ENCODE measurements at regions not wholly inside any gene's neighbourhood (a gene's known extent, or its start where the extent isn't known, plus 50 kb on each side); places are given as distances from the start of the nearest gene placed in this dataset.

DNA sequence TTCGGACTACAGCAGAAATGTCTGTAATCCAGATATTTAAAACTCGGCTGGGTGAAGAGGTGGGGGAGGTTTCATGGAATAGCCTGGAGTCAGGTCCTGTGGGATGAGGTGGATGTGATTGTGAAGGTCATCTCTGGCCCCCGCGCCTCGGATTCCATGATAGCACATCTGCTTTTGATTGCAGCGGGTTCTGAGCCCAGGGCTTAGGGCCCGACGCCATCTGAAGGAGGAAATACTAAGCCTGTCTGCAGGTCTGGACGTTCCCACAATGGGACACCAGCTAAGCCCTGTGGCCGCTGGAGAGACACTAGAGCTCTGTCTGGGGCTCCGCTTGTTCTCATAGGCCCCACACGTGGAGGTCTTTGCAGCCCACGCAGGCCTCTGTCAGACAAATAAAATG lies 328.7 kb downstream of the CXCL12 start:
- peak in 7 of 8 donors; percentile 20 to 82 (median 60) for ATAC-seq
- Histone ChIP-seq H3K27me3 (no peaks in the 10 kb centered on the region), H3K4me1 (peaks cover 0 to 13% (median 0%) of the 10 kb centered on the region in 9 donors), H3K27ac (peak overlapping the region in 1 of 10 donors; percentile 9), H3K4me3 (no peak overlapping the region), H3K9me3 (no peaks in the 10 kb centered on the region), H3K36me3 (no peaks in the 10 kb centered on the region)
- TF ChIP-seq, protein P1, sequence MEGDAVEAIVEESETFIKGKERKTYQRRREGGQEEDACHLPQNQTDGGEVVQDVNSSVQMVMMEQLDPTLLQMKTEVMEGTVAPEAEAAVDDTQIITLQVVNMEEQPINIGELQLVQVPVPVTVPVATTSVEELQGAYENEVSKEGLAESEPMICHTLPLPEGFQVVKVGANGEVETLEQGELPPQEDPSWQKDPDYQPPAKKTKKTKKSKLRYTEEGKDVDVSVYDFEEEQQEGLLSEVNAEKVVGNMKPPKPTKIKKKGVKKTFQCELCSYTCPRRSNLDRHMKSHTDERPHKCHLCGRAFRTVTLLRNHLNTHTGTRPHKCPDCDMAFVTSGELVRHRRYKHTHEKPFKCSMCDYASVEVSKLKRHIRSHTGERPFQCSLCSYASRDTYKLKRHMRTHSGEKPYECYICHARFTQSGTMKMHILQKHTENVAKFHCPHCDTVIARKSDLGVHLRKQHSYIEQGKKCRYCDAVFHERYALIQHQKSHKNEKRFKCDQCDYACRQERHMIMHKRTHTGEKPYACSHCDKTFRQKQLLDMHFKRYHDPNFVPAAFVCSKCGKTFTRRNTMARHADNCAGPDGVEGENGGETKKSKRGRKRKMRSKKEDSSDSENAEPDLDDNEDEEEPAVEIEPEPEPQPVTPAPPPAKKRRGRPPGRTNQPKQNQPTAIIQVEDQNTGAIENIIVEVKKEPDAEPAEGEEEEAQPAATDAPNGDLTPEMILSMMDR (IDR thresholded peaks at IDR 0.05) = no peak
- intact Hi-C loops (cut with DNase I) = no loop called here
- DNase-seq = peak; percentile 34 to 36
- WGBS, 2 donors = 60 to 66% methylated on average over 13 of the region's 13 CpGs

DNA sequence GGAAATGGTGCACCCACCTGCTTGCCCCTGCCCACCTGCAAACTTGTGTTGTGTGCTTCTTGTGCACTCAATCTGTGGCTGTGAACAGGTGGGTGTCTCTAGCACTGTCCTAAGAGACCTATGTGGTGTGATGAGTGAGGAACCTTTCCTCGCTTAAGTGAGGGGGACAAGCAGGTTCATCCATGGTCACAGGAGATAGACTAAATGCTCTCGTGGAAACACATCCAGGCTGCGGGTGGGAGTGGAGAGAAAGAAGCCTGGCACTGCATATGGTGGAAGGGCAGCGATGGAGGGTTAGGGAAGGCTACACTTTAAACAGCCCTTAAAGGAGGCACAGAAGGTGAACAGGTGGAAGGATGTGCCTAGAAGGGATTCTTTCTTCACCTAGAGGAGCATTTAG lies 330.9 kb downstream of the CXCL12 start:
- H3K4me1 ChIP-seq = peaks cover 0 to 23% (median 0%) of the 10 kb centered on the region in 9 donors
- no peak for ATAC-seq

GRCh38 chr10:44053391-44053790 lies 331.5 kb downstream of the CXCL12 start:
- intact Hi-C loops (cut with DNase I) = no loop called here
- TF ChIP-seq, protein P1 (IDR thresholded peaks at IDR 0.05) = no peak
- Histone ChIP-seq H3K36me3 (no peaks in the 10 kb centered on the region), H3K4me3 (no peak overlapping the region), H3K27ac (no peak overlapping the region), H3K9me3 (no peaks in the 10 kb centered on the region), H3K4me1 (peaks cover 0 to 23% (median 0%) of the 10 kb centered on the region in 9 donors), H3K27me3 (no peaks in the 10 kb centered on the region)
- ATAC-seq (no peak), DNase-seq (no peak)

More for the DNA sequence above, 330.9 kb downstream of the CXCL12 start:
- 98 to 99% methylated on average over 4 of the region's 4 CpGs for whole genome bisulfite sequencing, 2 donors
- intact Hi-C loops (cut with DNase I) = no loop called here
- Histone ChIP-seq H3K27ac (no peak overlapping the region), H3K9me3 (no peaks in the 10 kb centered on the region), H3K4me3 (no peak overlapping the region), H3K27me3 (no peaks in the 10 kb centered on the region), H3K36me3 (no peaks in the 10 kb centered on the region)
- TF ChIP-seq, protein P1 (IDR thresholded peaks at IDR 0.05) = no peak
- no peak for DNase-seq

DNA sequence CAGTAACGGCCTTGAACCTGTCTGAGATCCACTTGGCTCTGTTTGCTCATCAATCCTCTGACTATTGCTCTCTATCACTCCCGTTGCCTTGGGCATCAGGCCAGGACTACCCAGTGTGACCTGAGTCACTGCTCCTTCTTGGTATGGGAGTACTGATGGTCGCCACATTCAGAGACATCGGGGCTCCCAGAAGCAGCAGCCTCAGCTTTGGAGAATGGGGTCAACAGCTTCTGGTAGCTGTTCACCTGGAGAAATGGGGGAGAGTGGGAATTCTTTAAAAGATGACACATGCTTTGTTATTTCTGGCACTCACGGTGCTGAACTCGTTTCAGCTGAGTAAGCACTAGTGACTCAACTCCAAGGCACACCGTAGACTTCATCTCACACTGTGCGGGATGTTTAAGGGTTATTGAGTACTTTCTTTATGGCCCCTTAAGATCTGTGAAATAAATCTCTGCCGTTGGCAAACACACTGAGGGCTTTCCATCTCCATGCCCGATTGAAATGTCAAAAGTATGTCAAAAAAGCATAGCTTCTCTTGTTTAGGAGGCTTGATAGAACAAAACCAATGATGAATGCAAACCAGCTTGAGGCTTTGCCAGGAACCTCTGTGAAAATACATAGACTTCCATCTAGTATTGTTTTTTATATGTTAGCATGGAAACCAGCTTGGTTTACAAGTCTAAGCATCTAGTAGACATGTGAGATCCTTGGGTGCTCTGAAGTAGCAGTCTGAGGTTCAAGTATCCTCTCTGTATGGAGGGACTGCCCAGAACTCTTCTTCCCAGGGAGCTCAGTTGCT lies 333.1 kb downstream of the CXCL12 start:
- H3K4me3 ChIP-seq = no peak overlapping the region
- no peaks in the 10 kb centered on the region for H3K36me3 ChIP-seq
- DNase-seq (no peak), ATAC-seq (no peak)
- no peak overlapping the region for H3K27ac ChIP-seq
- intact Hi-C loops (cut with DNase I) = no loop called here
- 73 to 79% methylated on average over 10 of the region's 10 CpGs for whole genome bisulfite sequencing, 2 donors
- H3K4me1 ChIP-seq = peaks cover 0 to 31% (median 0%) of the 10 kb centered on the region in 9 donors
- TF ChIP-seq, protein P1 (IDR thresholded peaks at IDR 0.05) = no peak
- H3K9me3 ChIP-seq = no peaks in the 10 kb centered on the region
- no peaks in the 10 kb centered on the region for H3K27me3 ChIP-seq

All from heart right ventricle (tissue), 16 donors.